Ishikawa (cell line): ENCODE measurements at regions not wholly inside any gene's neighbourhood (a gene's known extent, or its start where the extent isn't known, plus 50 kb on each side); places are given as distances from the start of the nearest gene placed in this dataset.

Experiments
- MAX ChIP-seq: IDR thresholded peaks from 2 replicates; pipeline ENCODE4 v1.6.1; 2012
- TF ChIP-seq, protein P1 (sequence below): IDR thresholded peaks from 2 replicates; pipeline ENCODE4 v1.6.1; 2012; ENCODE audit warnings: low read depth, mild to moderate bottlenecking

DNA sequence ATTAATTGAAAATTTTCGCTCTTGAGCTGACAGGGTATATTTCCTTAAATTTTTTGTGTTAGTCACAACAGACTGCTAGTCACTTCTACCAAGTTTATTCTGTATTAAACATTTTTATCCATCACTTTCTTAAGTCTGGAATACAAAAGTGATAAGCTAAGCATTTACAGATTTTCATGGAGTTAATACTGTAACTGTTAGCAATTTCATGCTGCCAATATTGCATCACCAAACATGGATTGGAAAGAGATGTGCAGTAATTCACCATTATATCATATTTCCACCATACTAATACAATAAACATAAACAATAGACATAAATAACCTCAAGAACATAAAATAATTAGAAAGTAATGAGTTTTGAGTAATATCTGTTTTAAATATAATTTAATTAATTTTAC is 854.0 kb upstream of the CITED2 start:
- TF ChIP-seq, protein P1, sequence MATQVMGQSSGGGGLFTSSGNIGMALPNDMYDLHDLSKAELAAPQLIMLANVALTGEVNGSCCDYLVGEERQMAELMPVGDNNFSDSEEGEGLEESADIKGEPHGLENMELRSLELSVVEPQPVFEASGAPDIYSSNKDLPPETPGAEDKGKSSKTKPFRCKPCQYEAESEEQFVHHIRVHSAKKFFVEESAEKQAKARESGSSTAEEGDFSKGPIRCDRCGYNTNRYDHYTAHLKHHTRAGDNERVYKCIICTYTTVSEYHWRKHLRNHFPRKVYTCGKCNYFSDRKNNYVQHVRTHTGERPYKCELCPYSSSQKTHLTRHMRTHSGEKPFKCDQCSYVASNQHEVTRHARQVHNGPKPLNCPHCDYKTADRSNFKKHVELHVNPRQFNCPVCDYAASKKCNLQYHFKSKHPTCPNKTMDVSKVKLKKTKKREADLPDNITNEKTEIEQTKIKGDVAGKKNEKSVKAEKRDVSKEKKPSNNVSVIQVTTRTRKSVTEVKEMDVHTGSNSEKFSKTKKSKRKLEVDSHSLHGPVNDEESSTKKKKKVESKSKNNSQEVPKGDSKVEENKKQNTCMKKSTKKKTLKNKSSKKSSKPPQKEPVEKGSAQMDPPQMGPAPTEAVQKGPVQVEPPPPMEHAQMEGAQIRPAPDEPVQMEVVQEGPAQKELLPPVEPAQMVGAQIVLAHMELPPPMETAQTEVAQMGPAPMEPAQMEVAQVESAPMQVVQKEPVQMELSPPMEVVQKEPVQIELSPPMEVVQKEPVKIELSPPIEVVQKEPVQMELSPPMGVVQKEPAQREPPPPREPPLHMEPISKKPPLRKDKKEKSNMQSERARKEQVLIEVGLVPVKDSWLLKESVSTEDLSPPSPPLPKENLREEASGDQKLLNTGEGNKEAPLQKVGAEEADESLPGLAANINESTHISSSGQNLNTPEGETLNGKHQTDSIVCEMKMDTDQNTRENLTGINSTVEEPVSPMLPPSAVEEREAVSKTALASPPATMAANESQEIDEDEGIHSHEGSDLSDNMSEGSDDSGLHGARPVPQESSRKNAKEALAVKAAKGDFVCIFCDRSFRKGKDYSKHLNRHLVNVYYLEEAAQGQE = no peak
- TF ChIP-seq MAX = no peak
